SU-DHL-6 (cell line): ENCODE measurements at regions not wholly inside any gene's neighbourhood (a gene's known extent, or its start where the extent isn't known, plus 50 kb on each side); places are given as distances from the start of the nearest gene placed in this dataset.

Source experiments
- H2AFZ ChIP-seq: fragments of 200-600 bp; sonication (generic); 2 replicates; pipeline ENCODE4 v1.6.1; 2014; ENCODE audit warnings: low read depth, mild to moderate bottlenecking, moderate library complexity, mixed read lengths, antibody characterized with exemption, low read length; ENCODE audit not compliant: severe bottlenecking
- H3F3A ChIP-seq: fragments of 200-600 bp; shearing (Covaris generic); 2 replicates; pipeline ENCODE4 v1.6.0; 2016; ENCODE audit warnings: antibody characterized with exemption, mild to moderate bottlenecking; ENCODE audit not compliant: insufficient read depth
- H3K27ac ChIP-seq: fragments of 200-600 bp; sonication (generic); 2 replicates; pipeline ENCODE4 v1.5.1; 2016; ENCODE audit warnings: low read depth, mild to moderate bottlenecking, low read length, moderate library complexity, mixed read lengths
- H3K27me3 ChIP-seq: fragments of 200-600 bp; sonication (generic), shearing (Covaris generic); 2 replicates; pipeline ENCODE4 v1.6.0; 2014; ENCODE audit warnings: mild to moderate bottlenecking, low read length
- H3K36me3 ChIP-seq: fragments of 200-600 bp; sonication (generic); 2 replicates; pipeline ENCODE4 v1.6.1; 2014; ENCODE audit warnings: mild to moderate bottlenecking, low read length, mixed read lengths
- H3K4me2 ChIP-seq: fragments of 300-600, 200-600 bp; shearing (Covaris generic), sonication (generic); 2 replicates; pipeline ENCODE4 v1.6.0; 2014; ENCODE audit warnings: low read length, low read depth, mild to moderate bottlenecking; ENCODE audit not compliant: poor library complexity, severe bottlenecking
- H3K4me3 ChIP-seq: fragments of 200-600 bp; sonication (generic); 2 replicates; pipeline ENCODE4 v1.5.1; 2014; ENCODE audit warnings: antibody characterized with exemption, low read length, mild to moderate bottlenecking, mixed read lengths; ENCODE audit not compliant: insufficient read depth, poor library complexity, severe bottlenecking
- H3K79me2 ChIP-seq: fragments of 200-600 bp; sonication (generic); 2 replicates; pipeline ENCODE4 v1.6.1; 2014; ENCODE audit warnings: mild to moderate bottlenecking, low read length, moderate library complexity; ENCODE audit not compliant: insufficient read depth
- H3K9ac ChIP-seq: fragments of 200-600 bp; sonication (generic); 2 replicates; pipeline ENCODE4 v1.7.0; 2014; ENCODE audit warnings: mild to moderate bottlenecking, low read length
- H3K9me2 ChIP-seq: fragments of 200-600 bp; sonication (generic); replicated peaks from 2 replicates; pipeline ENCODE4 v1.6.1; 2014; ENCODE audit warnings: low read length; ENCODE audit not compliant: insufficient read depth
- H3K9me3 ChIP-seq: fragments of 200-600 bp; sonication (generic); 2 replicates; pipeline ENCODE4 v1.6.1; 2014; ENCODE audit warnings: low read length, mixed read lengths; ENCODE audit not compliant: insufficient read depth
- H4K20me1 ChIP-seq: fragments of 200-600 bp; sonication (generic); 2 replicates; pipeline ENCODE4 v1.6.1; 2014; ENCODE audit warnings: low read depth, mild to moderate bottlenecking, antibody characterized with exemption, low read length, moderate library complexity, mixed read lengths
- CTCF ChIP-seq: fragments of 200-600 bp; sonication (generic); IDR thresholded peaks from one replicate; pipeline ENCODE4 v1.5.1; 2017; ENCODE audit warnings: antibody characterized with exemption, mild to moderate bottlenecking, low read length, moderate library complexity; ENCODE audit not compliant: insufficient read depth, poor library complexity, severe bottlenecking
- EZH2phosphoT487 ChIP-seq: fragments of 200-600 bp; sonication (generic), shearing (Covaris generic); conservative IDR thresholded peaks from 2 replicates; pipeline ENCODE4 v1.6.1; 2018; ENCODE audit warnings: mild to moderate bottlenecking, antibody characterized with exemption, low read length, moderate library complexity, mixed read lengths

GRCh38 chr5:26181582-26181981 is 856.8 kb downstream of the CDH9 start:
- H3K9me2 ChIP-seq, result no peaks in the 10 kb centered on the region
- TF ChIP-seq CTCF (no peak), EZH2phosphoT487 (no peak)
- no peaks in the 10 kb centered on the region for H3K27me3 ChIP-seq
- H3K9ac ChIP-seq, result no peak overlapping the region
- no peaks in the 10 kb centered on the region for H3K79me2 ChIP-seq
- peaks cover 2% of the 10 kb centered on the region; the same call in 1 of the 2 replicates for H3K9me3 ChIP-seq
- H4K20me1 ChIP-seq, result no peaks in the 10 kb centered on the region
- H2AFZ ChIP-seq, result no peak overlapping the region
- no peaks in the 10 kb centered on the region for H3F3A ChIP-seq
- no peak overlapping the region for H3K4me2 ChIP-seq
- H3K4me3 ChIP-seq, result no peak overlapping the region
- H3K27ac ChIP-seq, result no peak overlapping the region
- no peaks in the 10 kb centered on the region for H3K36me3 ChIP-seq

- Histone ChIP-seq H3K36me3 (no peaks in the 10 kb centered on the region), H4K20me1 (no peaks in the 10 kb centered on the region), H3K9me2 (no peaks in the 10 kb centered on the region), H3K27me3 (no peaks in the 10 kb centered on the region), H3K4me2 (no peak overlapping the region), H3K4me3 (no peak overlapping the region), H2AFZ (no peak overlapping the region), H3K9me3 (no peaks in the 10 kb centered on the region; the same call in 1 of the 2 replicates), H3K9ac (no peak overlapping the region), H3K79me2 (no peaks in the 10 kb centered on the region), H3F3A (no peaks in the 10 kb centered on the region), H3K27ac (no peak overlapping the region)
- TF ChIP-seq EZH2phosphoT487 (no peak), CTCF (no peak)
Measured at GRCh38 chr5:26148569-26149107, 889.7 kb downstream of the CDH9 start.

- Histone ChIP-seq H3K27me3 (no peaks in the 10 kb centered on the region), H3F3A (no peaks in the 10 kb centered on the region), H4K20me1 (no peaks in the 10 kb centered on the region), H3K4me2 (no peak overlapping the region), H2AFZ (peak overlapping the region; percentile 36), H3K9ac (no peak overlapping the region), H3K9me3 (no peaks in the 10 kb centered on the region), H3K79me2 (no peaks in the 10 kb centered on the region), H3K27ac (no peak overlapping the region), H3K36me3 (no peaks in the 10 kb centered on the region; the same call in none of the 2 replicates), H3K4me3 (no peak overlapping the region), H3K9me2 (no peaks in the 10 kb centered on the region)
- TF ChIP-seq CTCF, result no peak
- TF ChIP-seq EZH2phosphoT487, result no peak
Measured at GRCh38 chr5:26143259-26143658, 895.1 kb downstream of the CDH9 start.
